Astrocyte (in vitro differentiated cells and primary cell): ENCODE measurements at regions not wholly inside any gene's neighbourhood (a gene's known extent, or its start where the extent isn't known, plus 50 kb on each side); places are given as distances from the start of the nearest gene placed in this dataset.

Source experiments
- DNase-seq: peaks from one replicate; pipeline ENCODE4 v3.0.0-alpha.2; 2010; ENCODE audit warnings: low read depth
- FAIRE-seq: peaks from 2 replicates; lab custom pipeline; 2011; peaks lifted over from hg19 to GRCh38; lab: Jason Lieb, UNC
- H2AFZ ChIP-seq: 2 replicates; pipeline ENCODE4 v1.6.0; 2012; ENCODE audit warnings: low read depth, low read length, inconsistent platforms
- H3K27ac ChIP-seq: 2 replicates; pipeline ENCODE4 v1.5.1; 2011; ENCODE audit warnings: low read depth, low read length, inconsistent platforms
- H3K27me3 ChIP-seq: 2 replicates; pipeline ENCODE4 v1.6.0; 2011; ENCODE audit warnings: low read length, inconsistent platforms; ENCODE audit not compliant: insufficient read depth
- H3K36me3 ChIP-seq: 2 replicates; pipeline ENCODE4 v1.5.1; 2011; ENCODE audit warnings: low read length, inconsistent platforms; ENCODE audit not compliant: insufficient read depth
- H3K4me1 ChIP-seq: 2 replicates; pipeline ENCODE4 v1.5.1; 2011; ENCODE audit warnings: low read length, inconsistent platforms; ENCODE audit not compliant: insufficient read depth
- H3K4me2 ChIP-seq: 2 replicates; pipeline ENCODE4 v1.6.0; 2012; ENCODE audit warnings: low read length, inconsistent platforms
- H3K4me3 ChIP-seq: 2 replicates; pipeline ENCODE4 v1.5.1; 2011; ENCODE audit warnings: low read depth, mild to moderate bottlenecking, low read length, inconsistent platforms; ENCODE audit not compliant: insufficient read depth
- H3K79me2 ChIP-seq: 2 replicates; pipeline ENCODE4 v1.6.0; 2012; ENCODE audit warnings: mild to moderate bottlenecking, low read length, inconsistent platforms; ENCODE audit not compliant: insufficient read depth
- H3K9ac ChIP-seq: 2 replicates; pipeline ENCODE4 v1.6.0; 2012; ENCODE audit warnings: mild to moderate bottlenecking, low read length, inconsistent platforms
- H3K9me3 ChIP-seq: 2 replicates; pipeline ENCODE4 v1.5.1; 2012; ENCODE audit warnings: low read depth, mild to moderate bottlenecking, low read length, inconsistent platforms; ENCODE audit not compliant: insufficient read depth
- H4K20me1 ChIP-seq: 2 replicates; pipeline ENCODE4 v1.6.0; 2012; ENCODE audit warnings: low read length, inconsistent platforms; ENCODE audit not compliant: insufficient read depth
- H3K27ac Mint-ChIP-seq: one replicate; pipeline ENCODE4 v1.8.0; 2021; ENCODE audit warnings: mild to moderate bottlenecking, mixed read lengths; ENCODE audit not compliant: unreplicated experiment
- H3K27me3 Mint-ChIP-seq: one replicate; pipeline ENCODE4 v1.8.0; 2021; ENCODE audit warnings: low read depth, mixed read lengths; ENCODE audit not compliant: unreplicated experiment
- H3K36me3 Mint-ChIP-seq: one replicate; pipeline ENCODE4 v1.8.0; 2021; ENCODE audit warnings: low read depth, mixed read lengths; ENCODE audit not compliant: unreplicated experiment
- H3K4me1 Mint-ChIP-seq: one replicate; pipeline ENCODE4 v1.8.0; 2021; ENCODE audit warnings: low read depth, mixed read lengths; ENCODE audit not compliant: unreplicated experiment
- H3K4me3 Mint-ChIP-seq: one replicate; pipeline ENCODE4 v1.8.0; 2021; ENCODE audit warnings: mild to moderate bottlenecking, moderate library complexity, mixed read lengths; ENCODE audit not compliant: unreplicated experiment
- H3K9me3 Mint-ChIP-seq: one replicate; pipeline ENCODE4 v1.8.0; 2021; ENCODE audit warnings: mild to moderate bottlenecking, mixed read lengths; ENCODE audit not compliant: unreplicated experiment
- CTCF ChIP-seq: IDR thresholded peaks from 2 replicates; pipeline ENCODE4 v1.5.1; 2011; ENCODE audit warnings: low read depth, mild to moderate bottlenecking, inconsistent platforms, low read length, moderate library complexity; ENCODE audit not compliant: insufficient read depth
- EZH2 ChIP-seq: IDR thresholded peaks from 2 replicates; pipeline ENCODE4 v1.6.1; 2012; ENCODE audit warnings: mild to moderate bottlenecking, low read length, inconsistent platforms; ENCODE audit not compliant: insufficient read depth

DNA sequence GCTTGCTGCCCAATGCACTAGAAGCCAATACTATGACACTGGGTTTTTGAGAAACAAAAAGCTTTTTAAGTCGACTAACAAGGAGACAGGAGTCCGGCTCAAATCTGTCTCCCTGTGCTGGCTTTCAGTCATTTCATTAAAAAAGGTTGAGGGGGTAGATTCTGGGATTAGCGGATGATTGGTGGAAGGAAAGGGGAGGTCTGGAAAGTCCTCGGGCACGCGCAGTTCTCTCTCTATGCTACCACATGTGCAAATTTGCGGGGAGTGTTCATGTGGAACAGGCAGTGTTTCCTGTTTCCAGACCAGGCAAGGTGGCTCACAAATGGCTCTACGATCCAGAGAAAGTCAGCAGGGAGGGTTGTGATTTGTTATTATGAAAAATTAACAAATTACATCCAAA is 89.1 kb upstream of the TOX2 start:
- no peaks in the 10 kb centered on the region for H3K4me1 ChIP-seq
- no peaks in the 10 kb centered on the region for H3K79me2 ChIP-seq
- FAIRE-seq (no peak), DNase-seq (no peak)
- Mint-ChIP-seq H3K27me3 (peaks cover 45% of the 10 kb centered on the region), H3K27ac (no peak overlapping the region), H3K4me3 (no peak overlapping the region), H3K36me3 (no peaks in the 10 kb centered on the region), H3K4me1 (no peaks in the 10 kb centered on the region), H3K9me3 (peaks cover 7% of the 10 kb centered on the region)
- no peak overlapping the region for H3K4me2 ChIP-seq
- H4K20me1 ChIP-seq = no peaks in the 10 kb centered on the region
- H2AFZ ChIP-seq = no peak overlapping the region
- H3K9me3 ChIP-seq = peaks cover 1% of the 10 kb centered on the region
- no peak overlapping the region for H3K27ac ChIP-seq
- no peaks in the 10 kb centered on the region for H3K36me3 ChIP-seq
- peaks cover 3% of the 10 kb centered on the region for H3K27me3 ChIP-seq
- no peak overlapping the region for H3K9ac ChIP-seq
- TF ChIP-seq CTCF = no peak
- no peak for TF ChIP-seq EZH2
- H3K4me3 ChIP-seq = no peak overlapping the region

DNA sequence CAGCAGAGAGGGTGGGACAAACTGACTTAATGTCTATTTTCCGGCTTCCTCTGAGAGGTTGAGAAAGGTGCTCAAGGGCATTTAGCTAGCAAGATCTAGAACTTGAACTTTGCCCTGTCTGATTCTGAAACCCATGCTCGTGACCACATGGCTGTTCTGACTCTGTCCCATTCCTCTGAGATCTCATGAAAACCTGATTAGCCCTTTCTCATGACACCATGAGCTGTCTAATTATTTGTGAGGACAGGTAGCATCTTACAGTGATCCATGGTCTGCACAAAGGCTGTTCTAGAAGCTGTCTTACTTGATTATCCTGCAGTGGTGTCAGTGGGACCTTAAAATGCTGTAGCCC is 89.6 kb upstream of the TOX2 start:
- H3K4me1 Mint-ChIP-seq = no peaks in the 10 kb centered on the region
- H3K4me1 ChIP-seq = no peaks in the 10 kb centered on the region
- no peak overlapping the region for H3K4me3 ChIP-seq
- no peak overlapping the region for H2AFZ ChIP-seq
- no peak overlapping the region for H3K27ac Mint-ChIP-seq
- TF ChIP-seq CTCF (no peak), EZH2 (no peak)
- DNase-seq (no peak), FAIRE-seq (no peak)
- no peak overlapping the region for H3K9ac ChIP-seq
- H3K27ac ChIP-seq = no peak overlapping the region
- no peak overlapping the region for H3K4me2 ChIP-seq
- peaks cover 41% of the 10 kb centered on the region for H3K27me3 Mint-ChIP-seq
- H3K36me3 Mint-ChIP-seq = no peaks in the 10 kb centered on the region
- H3K27me3 ChIP-seq = peaks cover 3% of the 10 kb centered on the region
- H3K9me3 Mint-ChIP-seq = peaks cover 6% of the 10 kb centered on the region
- H3K79me2 ChIP-seq = no peaks in the 10 kb centered on the region
- H3K4me3 Mint-ChIP-seq = no peak overlapping the region
- no peaks in the 10 kb centered on the region for H3K9me3 ChIP-seq
- H3K36me3 ChIP-seq = no peaks in the 10 kb centered on the region
- H4K20me1 ChIP-seq = no peaks in the 10 kb centered on the region

DNA sequence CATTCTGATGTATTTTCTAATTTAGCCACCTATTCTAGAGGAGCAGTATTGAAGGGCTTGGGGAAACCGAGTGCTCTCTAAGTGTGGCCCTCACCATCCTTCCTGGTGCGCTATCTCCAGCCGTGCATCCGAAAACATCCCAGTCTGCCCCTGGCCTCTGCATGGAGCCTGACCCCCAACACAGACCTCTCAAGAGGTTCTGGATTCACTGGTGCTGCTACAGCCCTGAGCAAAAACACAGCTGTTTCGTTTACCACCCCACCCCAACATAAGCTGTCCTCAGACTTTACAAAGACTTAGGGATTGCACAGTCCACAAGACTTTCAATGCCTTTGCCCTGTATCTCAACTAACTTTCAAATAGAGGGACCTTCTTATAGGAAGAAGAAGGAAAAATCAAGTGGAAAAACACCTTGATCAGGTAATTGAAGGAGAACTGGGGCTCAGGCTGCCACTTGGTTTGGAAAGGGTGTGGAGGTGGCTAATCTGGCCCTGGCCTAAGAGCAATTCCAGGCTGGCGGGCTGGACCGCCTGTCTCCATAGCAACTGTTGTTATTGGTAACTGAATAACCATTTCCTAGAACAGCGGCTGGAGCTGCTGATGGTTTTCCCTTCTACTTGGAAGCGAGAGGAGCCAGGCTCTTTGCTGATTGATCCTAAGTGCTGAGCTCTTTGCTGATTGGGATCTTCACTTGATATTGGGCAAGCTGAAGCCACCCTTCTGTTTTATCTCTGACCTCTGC is 90.2 kb upstream of the TOX2 start:
- H4K20me1 ChIP-seq = no peaks in the 10 kb centered on the region
- Mint-ChIP-seq H3K4me3 (no peak overlapping the region), H3K27ac (no peak overlapping the region), H3K36me3 (no peaks in the 10 kb centered on the region), H3K9me3 (peaks cover 5% of the 10 kb centered on the region), H3K27me3 (peaks cover 38% of the 10 kb centered on the region), H3K4me1 (no peaks in the 10 kb centered on the region)
- no peak overlapping the region for H3K4me3 ChIP-seq
- H3K4me2 ChIP-seq = no peak overlapping the region
- peak; percentile 58 for DNase-seq
- H3K4me1 ChIP-seq = no peaks in the 10 kb centered on the region
- no peak overlapping the region for H3K9ac ChIP-seq
- H2AFZ ChIP-seq = no peak overlapping the region
- H3K27ac ChIP-seq = no peak overlapping the region
- no peaks in the 10 kb centered on the region for H3K79me2 ChIP-seq
- peaks cover 3% of the 10 kb centered on the region for H3K27me3 ChIP-seq
- no peak for FAIRE-seq
- no peaks in the 10 kb centered on the region for H3K36me3 ChIP-seq
- TF ChIP-seq CTCF (no peak), EZH2 (no peak)
- H3K9me3 ChIP-seq = no peaks in the 10 kb centered on the region
